HUES64 (cell line): ENCODE measurements at regions not wholly inside any gene's neighbourhood (a gene's known extent, or its start where the extent isn't known, plus 50 kb on each side); places are given as distances from the start of the nearest gene placed in this dataset.
A peak's percentile ranks its signal among the peaks of the same experiment; 100 is the strongest.

Source experiments
- H3K27ac ChIP-seq: 2 replicates; pipeline ENCODE4 v1.7.0; 2013; ENCODE audit warnings: low read depth, low read length, inconsistent platforms
- H3K27me3 ChIP-seq: 2 replicates; pipeline ENCODE4 v1.6.1; 2013; ENCODE audit warnings: mild to moderate bottlenecking, low read length; ENCODE audit not compliant: insufficient read depth
- H3K36me3 ChIP-seq: 2 replicates; pipeline ENCODE4 v1.6.1; 2013; ENCODE audit warnings: mild to moderate bottlenecking, low read length; ENCODE audit not compliant: insufficient read depth
- H3K4me1 ChIP-seq: 2 replicates; pipeline ENCODE4 v1.6.1; 2013; ENCODE audit warnings: mild to moderate bottlenecking, low read length, moderate library complexity; ENCODE audit not compliant: insufficient read depth
- H3K4me3 ChIP-seq: 2 replicates; pipeline ENCODE4 v1.5.1; 2013; ENCODE audit warnings: mild to moderate bottlenecking, low read length, moderate library complexity
- H3K9ac ChIP-seq: 2 replicates; pipeline ENCODE4 v1.6.1; 2013; ENCODE audit warnings: mild to moderate bottlenecking, low read depth, low read length
- H3K9me3 ChIP-seq: 2 replicates; pipeline ENCODE4 v1.6.1; 2013; ENCODE audit warnings: low read depth, low read length; ENCODE audit not compliant: insufficient read depth
- WGBS: fragments of 150-250, 120-280 bp; methylation state at CpG from one replicate; pipeline ENCODE4 v1.1.7; 2013; ENCODE audit warnings: missing lambda C conversion rate; 5-methylcytosine and 5-hydroxymethylcytosine counted together

- Histone ChIP-seq H3K4me1 (no peaks in the 10 kb centered on the region), H3K9me3 (no peaks in the 10 kb centered on the region), H3K36me3 (no peaks in the 10 kb centered on the region), H3K27ac (no peak overlapping the region), H3K4me3 (no peak overlapping the region), H3K27me3 (no peaks in the 10 kb centered on the region), H3K9ac (no peak overlapping the region)
- 89% methylated on average over 2 of the region's 2 CpGs for WGBS
These were observed 197.4 kb downstream of the MREG start for GRCh38 chr2:215815960-215816359.

- Histone ChIP-seq H3K9me3 (no peaks in the 10 kb centered on the region), H3K4me1 (peaks cover 14% of the 10 kb centered on the region), H3K27me3 (no peaks in the 10 kb centered on the region), H3K4me3 (no peak overlapping the region), H3K36me3 (no peaks in the 10 kb centered on the region), H3K9ac (no peak overlapping the region), H3K27ac (no peak overlapping the region)
These were observed 200.4 kb downstream of the MREG start for GRCh38 chr2:215812966-215813365.

GRCh38 chr2:215811409-215812345 lies 201.7 kb downstream of the MREG start:
- Histone ChIP-seq H3K27ac (no peak overlapping the region), H3K4me3 (no peak overlapping the region), H3K9me3 (no peaks in the 10 kb centered on the region), H3K9ac (no peak overlapping the region), H3K36me3 (no peaks in the 10 kb centered on the region), H3K4me1 (peaks cover 23% of the 10 kb centered on the region), H3K27me3 (no peaks in the 10 kb centered on the region)
- WGBS = 84% methylated on average over 3 of the region's 3 CpGs

- Histone ChIP-seq H3K27ac (no peak overlapping the region), H3K9ac (no peak overlapping the region)
- 86% methylated on average over 3 of the region's 3 CpGs for WGBS
These were observed 202.3 kb downstream of the MREG start for GRCh38 chr2:215811003-215811402.

GRCh38 chr2:215808996-215809395 lies 204.4 kb downstream of the MREG start:
- Histone ChIP-seq H3K27ac (0 out of 2 replicates have a peak overlapping the region, but pooled peaks have one; percentile 6), H3K4me3 (no peak overlapping the region), H3K27me3 (no peaks in the 10 kb centered on the region), H3K4me1 (peaks cover 23% of the 10 kb centered on the region), H3K36me3 (no peaks in the 10 kb centered on the region), H3K9ac (no peak overlapping the region), H3K9me3 (no peaks in the 10 kb centered on the region)
- WGBS = no CpG with 5 or more reads among the region's 1 CpG

More at GRCh38 chr2:215811003-215811402, 202.3 kb downstream of the MREG start:
- peaks cover 23% of the 10 kb centered on the region for H3K4me1 ChIP-seq
- H3K9me3 ChIP-seq = no peaks in the 10 kb centered on the region
- no peaks in the 10 kb centered on the region for H3K27me3 ChIP-seq
- no peak overlapping the region for H3K4me3 ChIP-seq
- no peaks in the 10 kb centered on the region for H3K36me3 ChIP-seq

GRCh38 chr2:215808194-215808593 lies 205.2 kb downstream of the MREG start:
- Histone ChIP-seq H3K27me3 (no peaks in the 10 kb centered on the region), H3K4me3 (no peak overlapping the region), H3K4me1 (peaks cover 23% of the 10 kb centered on the region), H3K9ac (no peak overlapping the region), H3K36me3 (no peaks in the 10 kb centered on the region), H3K9me3 (no peaks in the 10 kb centered on the region), H3K27ac (no peak overlapping the region; the same call in 1 of the 2 replicates)
- 80% methylated on average over 2 of the region's 2 CpGs for WGBS

GRCh38 chr2:215805493-215805892 lies 207.9 kb downstream of the MREG start:
- no peaks in the 10 kb centered on the region for H3K36me3 ChIP-seq
- WGBS = 98% methylated on average over 1 of the region's 3 CpGs
- H3K27me3 ChIP-seq = no peaks in the 10 kb centered on the region
- H3K9ac ChIP-seq = no peak overlapping the region
- H3K27ac ChIP-seq = no peak overlapping the region
- H3K4me3 ChIP-seq = no peak overlapping the region
- H3K9me3 ChIP-seq = peaks cover 6% of the 10 kb centered on the region; the same call in 1 of the 2 replicates
- H3K4me1 ChIP-seq = peaks cover 23% of the 10 kb centered on the region

- Histone ChIP-seq H3K4me1 (peaks cover 11% of the 10 kb centered on the region), H3K27me3 (no peaks in the 10 kb centered on the region), H3K9ac (no peak overlapping the region), H3K9me3 (peaks cover 6% of the 10 kb centered on the region; the same call in 1 of the 2 replicates), H3K4me3 (no peak overlapping the region), H3K36me3 (no peaks in the 10 kb centered on the region), H3K27ac (no peak overlapping the region)
These were observed 210.2 kb downstream of the MREG start for GRCh38 chr2:215803150-215803549.

GRCh38 chr2:215799194-215799593 lies 214.2 kb downstream of the MREG start:
- Histone ChIP-seq H3K4me1 (peaks cover 9% of the 10 kb centered on the region; the same call in 1 of the 2 replicates), H3K36me3 (no peaks in the 10 kb centered on the region), H3K4me3 (no peak overlapping the region), H3K9ac (no peak overlapping the region), H3K27me3 (no peaks in the 10 kb centered on the region), H3K9me3 (peaks cover 6% of the 10 kb centered on the region; the same call in 1 of the 2 replicates), H3K27ac (no peak overlapping the region)
- WGBS = 96% methylated on average over 1 of the region's 1 CpG

GRCh38 chr2:215797676-215798075 lies 215.7 kb downstream of the MREG start:
- peaks cover 16% of the 10 kb centered on the region for H3K4me1 ChIP-seq
- H3K27ac ChIP-seq = no peak overlapping the region
- H3K4me3 ChIP-seq = no peak overlapping the region
- peaks cover 3% of the 10 kb centered on the region; the same call in 1 of the 2 replicates for H3K9me3 ChIP-seq
- H3K27me3 ChIP-seq = no peaks in the 10 kb centered on the region
- 94% methylated on average over 2 of the region's 2 CpGs for WGBS
- no peak overlapping the region for H3K9ac ChIP-seq
- H3K36me3 ChIP-seq = no peaks in the 10 kb centered on the region

- H3K9me3 ChIP-seq = no peaks in the 10 kb centered on the region
These were observed 217.1 kb downstream of the MREG start for GRCh38 chr2:215796140-215796855.

More at GRCh38 chr2:215796140-215796855, 217.1 kb downstream of the MREG start:
- Histone ChIP-seq H3K27ac (no peak overlapping the region), H3K4me1 (peaks cover 20% of the 10 kb centered on the region), H3K27me3 (no peaks in the 10 kb centered on the region), H3K9ac (no peak overlapping the region), H3K4me3 (no peak overlapping the region), H3K36me3 (no peaks in the 10 kb centered on the region)
- WGBS = 82% methylated on average over 3 of the region's 4 CpGs
